GM19372 (cell line): ENCODE measurements at regions not wholly inside any gene's neighbourhood (a gene's known extent, or its start where the extent isn't known, plus 50 kb on each side); places are given as distances from the start of the nearest gene placed in this dataset.
"Not testable (repeated sequence)": the region's sequence is repeated elsewhere in the genome, so short reads cannot be mapped to it uniquely, and the experiment has no call there.

ENCODE experiments used
- ATAC-seq: cut with Tn5 transposase; IDR thresholded peaks from one replicate; pipeline ENCODE4 v1.9.1; 2021; ENCODE audit warnings: mild to moderate bottlenecking, low read depth, moderate library complexity; ENCODE audit not compliant: unreplicated experiment

DNA sequence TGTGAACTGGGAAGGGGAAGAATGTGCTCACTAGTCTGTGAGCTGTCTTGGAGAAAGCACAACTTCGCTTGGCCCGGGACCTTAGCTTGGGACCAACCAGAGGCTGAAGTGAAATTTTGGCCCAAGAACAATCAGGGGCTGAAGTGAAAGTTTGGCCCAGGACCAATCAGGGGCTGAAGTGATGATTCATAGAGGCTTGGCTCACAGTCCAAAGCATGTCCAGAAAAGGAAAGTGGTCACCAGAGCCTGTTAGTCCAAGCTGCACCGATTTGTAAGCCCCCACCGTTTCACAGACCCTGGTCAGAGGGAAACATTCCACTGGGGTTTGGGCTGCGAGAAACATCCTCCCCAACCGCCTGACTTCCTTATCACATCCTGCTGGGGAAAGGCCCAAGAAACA is 763.3 kb downstream of the SPATA31A7 start:
- ATAC-seq, result not testable (repeated sequence)

DNA sequence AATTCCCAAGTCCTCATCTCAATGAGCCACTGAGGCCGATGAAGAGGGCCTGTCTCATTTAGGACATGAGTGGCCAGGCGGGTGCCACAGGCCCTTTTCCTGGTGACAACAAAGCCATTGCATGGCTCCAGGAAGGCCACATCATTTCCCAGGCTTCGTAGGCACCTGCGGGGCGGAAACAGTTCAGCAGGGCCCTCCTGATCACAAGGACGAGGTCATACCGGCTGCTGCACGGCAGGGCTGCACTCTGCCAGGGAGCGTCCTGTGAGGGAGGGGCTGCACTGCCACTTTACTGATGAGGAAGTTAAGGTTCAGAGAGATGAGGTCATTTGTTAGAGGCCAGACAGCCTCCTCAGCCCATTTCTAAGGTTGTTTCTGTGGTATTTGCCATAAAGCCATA is 781.8 kb downstream of the SPATA31A7 start:
- not testable (repeated sequence) for ATAC-seq

DNA sequence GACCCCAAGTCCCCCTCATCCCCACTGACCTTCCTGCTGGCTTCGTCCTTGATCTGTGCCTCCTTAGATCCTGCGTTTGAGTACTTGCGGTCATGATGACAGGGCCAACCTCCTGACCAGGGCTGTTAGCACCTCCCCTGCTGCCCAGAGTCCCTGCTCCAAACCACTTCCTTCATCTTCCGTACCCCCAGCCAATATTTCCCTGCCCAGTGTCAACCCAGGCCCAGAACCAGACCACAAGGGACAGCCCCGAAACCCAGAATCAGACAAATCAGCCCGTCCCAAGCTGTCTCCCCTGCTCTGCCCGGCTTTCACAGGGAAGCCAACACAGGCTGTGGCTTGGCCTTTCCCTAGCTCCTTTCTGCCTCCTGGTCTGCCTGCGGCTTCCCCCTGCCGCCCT is 784.7 kb downstream of the SPATA31A7 start:
- not testable (repeated sequence) for ATAC-seq

DNA sequence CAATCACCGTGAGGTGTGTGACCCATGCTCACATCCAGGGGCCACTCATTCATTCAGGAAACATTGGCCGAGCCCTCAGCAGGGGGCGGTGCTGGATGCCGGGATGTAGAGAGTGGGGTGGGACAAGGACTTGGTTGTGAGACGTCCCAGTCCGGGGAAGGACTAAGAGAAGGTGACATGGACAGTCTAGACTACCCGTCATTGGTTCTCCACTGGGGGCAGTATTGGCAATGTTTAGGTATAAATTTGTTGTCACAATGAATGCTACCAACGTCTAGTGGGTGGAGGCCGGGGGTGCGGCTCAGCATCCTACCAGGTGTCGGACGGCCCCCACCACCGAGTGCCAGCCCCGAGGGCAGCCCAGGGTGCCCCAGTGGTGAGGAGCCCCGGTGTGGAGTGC is 786.5 kb downstream of the SPATA31A7 start:
- not testable (repeated sequence) for ATAC-seq

DNA sequence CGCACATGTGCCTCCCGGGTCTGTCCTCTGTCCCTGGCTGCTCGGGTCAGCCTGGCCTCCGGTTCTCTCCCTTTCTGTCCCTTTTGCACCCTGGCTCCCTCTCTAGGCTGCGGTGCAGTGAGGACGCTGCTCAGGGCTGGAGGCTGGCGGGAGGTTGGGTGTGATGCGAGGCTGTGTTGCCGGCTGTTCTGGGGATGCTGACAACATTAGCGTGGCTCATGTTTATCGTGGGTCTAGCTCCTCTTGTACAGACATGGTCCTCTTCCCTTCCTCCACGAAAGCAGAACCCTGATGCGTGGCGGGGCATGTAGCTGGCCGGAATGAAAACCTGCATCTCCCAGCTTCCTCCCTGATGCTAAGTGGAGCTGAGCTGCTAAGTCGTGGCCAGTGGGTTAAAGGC is 792.9 kb downstream of the SPATA31A7 start:
- not testable (repeated sequence) for ATAC-seq

DNA sequence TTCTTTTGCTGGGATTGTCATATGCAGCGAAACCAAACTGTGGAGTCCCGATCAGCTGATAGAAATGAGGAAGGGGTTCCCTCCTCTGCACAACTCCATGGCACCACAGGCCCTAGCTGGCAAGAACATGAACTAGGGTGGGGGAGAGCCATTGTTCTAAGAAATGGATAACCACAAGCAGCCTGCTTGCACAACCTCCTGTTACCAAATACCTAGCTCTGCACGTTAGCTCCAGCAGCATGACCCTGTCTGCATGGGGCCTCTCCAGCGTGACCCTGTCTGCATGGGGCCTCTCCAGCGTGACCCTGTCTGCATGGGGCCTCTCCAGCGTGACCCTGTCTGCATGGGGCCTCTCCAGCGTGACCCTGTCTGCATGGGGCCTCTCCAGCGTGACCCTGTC is 793.6 kb downstream of the SPATA31A7 start:
- ATAC-seq, result not testable (repeated sequence)

DNA sequence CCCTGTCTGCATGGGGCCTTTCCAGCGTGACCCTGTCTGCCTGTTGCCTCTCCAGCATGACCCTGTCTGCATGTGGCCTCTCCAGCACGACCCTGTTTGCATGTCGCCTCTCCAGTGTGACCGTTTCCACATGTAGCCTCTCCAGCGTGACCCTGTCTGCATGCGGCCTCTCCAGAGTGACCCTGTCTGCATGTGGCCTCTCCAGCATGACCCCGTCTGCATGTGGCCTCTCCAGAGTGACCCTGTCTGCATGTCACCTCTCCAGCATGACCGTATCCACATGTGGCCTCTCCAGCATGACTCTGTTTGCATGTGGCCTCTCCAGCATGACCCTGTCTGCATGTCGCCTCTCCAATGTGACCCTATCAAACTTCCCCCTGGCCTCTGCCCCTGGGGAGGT is 794.1 kb downstream of the SPATA31A7 start:
- ATAC-seq, result not testable (repeated sequence)

DNA sequence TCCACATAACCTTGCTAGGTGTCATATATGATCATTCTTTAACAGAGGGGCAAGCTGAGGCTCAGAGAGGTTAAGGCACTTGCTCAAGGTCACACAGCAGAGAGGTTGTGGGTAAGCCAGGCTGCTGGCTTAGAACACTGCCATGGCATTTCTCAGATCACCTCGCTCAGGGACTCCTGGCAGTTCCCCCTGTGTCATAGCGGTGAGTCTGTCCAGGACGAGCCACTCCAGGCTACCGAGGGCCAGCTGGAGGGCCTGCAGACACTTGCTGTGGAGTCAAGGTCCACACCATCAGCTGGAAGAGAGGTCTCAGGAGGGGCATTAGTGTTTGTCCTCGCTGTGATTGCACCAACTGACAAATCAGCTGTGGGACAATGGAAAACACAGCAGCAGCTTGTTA is 794.7 kb downstream of the SPATA31A7 start:
- not testable (repeated sequence) for ATAC-seq

DNA sequence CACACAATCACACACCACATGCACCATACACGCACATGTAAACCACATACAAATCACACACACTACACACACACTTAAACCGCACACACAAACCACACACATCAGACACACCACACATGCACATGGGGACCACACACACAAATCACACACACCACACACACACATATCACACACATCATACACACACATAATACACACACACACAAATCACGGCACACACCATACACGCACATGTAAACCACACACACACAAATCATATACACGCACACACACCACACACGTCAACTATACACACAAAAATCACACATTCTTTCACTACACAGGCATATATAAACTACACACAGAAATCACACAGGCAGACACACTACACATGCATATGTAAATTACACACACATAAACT is 802.3 kb downstream of the SPATA31A7 start:
- ATAC-seq, result not testable (repeated sequence)

DNA sequence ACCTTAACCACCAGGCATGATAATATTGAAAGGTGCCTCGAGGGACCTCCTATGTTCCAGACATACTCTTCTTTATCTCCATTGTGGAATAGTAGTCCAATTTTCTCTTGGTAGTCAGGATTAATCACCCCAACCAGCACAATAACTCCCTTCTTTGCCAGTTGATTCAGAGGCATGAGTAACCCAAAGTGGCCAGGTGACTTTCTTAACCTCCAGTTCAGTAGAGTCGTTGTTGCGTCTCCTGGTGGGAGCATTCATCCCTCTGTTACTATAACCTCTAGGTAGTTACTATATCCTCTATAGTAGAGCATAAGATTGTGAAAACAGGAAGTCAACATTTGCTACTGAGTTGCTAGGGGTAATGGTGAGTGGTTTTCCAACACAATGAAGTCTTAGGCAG is 842.6 kb downstream of the SPATA31A7 start:
- not testable (repeated sequence) for ATAC-seq

DNA sequence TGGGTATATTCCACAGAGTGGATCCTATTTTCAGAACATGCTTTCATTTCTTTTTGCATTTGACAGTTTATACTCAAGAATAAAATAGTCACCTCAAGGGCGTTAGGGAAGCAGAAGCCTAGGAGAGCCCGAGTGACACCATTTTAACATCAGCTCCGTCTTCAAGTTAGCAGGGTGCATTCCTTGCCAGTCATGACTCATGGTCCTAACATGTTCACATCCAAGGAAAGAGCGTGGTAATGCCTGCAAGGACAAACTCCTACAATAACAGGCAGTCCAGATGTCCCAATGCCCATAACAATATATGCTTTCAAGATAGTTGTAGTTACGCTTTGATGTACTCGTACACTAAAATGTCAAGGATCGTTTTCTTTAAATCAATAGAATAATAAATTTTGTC is 848.4 kb downstream of the SPATA31A7 start:
- not testable (repeated sequence) for ATAC-seq

DNA sequence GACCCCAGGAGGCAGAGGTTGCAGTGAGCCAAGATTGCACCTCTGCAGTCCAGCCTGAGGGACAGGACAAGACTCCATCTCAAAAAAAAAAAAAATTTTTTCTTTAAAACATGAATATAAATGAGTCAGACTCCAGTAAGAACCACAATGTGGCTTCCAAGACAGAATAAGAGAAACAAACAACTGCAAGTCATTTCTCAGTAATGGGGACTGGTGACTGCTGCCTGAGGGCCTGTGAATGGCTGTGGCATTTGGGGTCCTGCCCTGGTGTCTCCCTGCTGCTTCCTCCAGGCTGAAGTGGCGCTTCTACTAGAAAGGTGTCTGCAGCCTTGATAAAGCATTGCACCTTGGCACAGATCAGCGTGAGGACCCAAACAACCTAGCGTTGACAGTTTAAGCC is 868.3 kb downstream of the SPATA31A7 start:
- not testable (repeated sequence) for ATAC-seq

DNA sequence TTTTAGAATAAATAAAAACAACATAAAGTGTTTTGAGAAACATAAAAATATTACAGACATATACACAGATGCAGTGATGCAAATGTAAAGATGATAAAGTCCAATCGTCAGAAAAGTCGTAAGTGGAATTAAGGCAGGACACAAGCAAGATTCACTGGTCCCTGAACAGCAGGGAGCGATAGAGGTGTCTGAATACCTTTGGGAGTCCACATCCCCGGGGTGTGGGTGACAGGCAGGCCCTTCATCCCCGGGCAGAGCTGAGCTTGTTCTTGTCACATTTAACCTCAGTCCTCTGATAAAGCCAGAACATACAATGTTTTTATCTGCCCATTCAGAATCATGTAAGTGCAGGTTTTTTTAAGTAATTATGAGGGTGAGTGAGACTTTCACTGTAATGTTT is 881.2 kb downstream of the SPATA31A7 start:
- ATAC-seq, result not testable (repeated sequence)

DNA sequence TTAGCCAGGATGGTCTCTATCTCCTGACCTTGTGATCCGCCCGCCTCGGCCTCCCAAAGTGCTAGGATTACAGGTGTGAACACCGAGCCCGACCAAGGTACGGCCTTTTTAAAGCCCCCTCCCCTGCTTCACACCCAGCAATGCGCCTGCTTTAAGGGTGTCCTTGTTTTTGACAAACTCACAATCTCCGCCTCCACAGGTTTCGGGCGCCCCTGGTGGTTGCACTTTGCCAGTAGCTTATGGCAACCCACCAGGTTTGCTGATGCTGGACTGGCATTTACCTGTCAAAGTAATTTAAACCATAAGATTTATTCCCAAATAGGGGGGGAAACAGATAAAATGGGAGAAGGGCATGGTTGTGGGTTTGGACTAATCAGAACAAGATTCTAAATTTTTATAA is 883.6 kb downstream of the SPATA31A7 start:
- not testable (repeated sequence) for ATAC-seq

DNA sequence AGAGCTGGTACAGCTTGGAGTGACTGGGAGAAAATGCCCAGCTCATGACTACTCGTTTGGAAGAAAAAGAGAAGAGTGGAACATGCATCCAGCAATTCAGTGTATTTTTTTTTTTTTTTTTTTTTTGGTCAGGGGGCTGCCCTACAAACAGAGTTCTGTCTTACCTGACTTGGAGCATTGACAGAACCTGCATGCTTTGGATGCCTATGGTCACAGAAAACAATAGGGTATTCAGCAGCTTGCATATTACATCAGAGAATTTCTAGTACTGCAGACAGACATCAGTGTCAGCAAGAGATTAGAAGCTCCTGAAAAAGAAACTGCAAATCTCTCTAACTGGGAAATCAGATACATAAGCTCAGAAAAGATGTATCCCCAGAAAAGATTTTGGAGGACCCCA is 894.4 kb downstream of the SPATA31A7 start:
- not testable (repeated sequence) for ATAC-seq

DNA sequence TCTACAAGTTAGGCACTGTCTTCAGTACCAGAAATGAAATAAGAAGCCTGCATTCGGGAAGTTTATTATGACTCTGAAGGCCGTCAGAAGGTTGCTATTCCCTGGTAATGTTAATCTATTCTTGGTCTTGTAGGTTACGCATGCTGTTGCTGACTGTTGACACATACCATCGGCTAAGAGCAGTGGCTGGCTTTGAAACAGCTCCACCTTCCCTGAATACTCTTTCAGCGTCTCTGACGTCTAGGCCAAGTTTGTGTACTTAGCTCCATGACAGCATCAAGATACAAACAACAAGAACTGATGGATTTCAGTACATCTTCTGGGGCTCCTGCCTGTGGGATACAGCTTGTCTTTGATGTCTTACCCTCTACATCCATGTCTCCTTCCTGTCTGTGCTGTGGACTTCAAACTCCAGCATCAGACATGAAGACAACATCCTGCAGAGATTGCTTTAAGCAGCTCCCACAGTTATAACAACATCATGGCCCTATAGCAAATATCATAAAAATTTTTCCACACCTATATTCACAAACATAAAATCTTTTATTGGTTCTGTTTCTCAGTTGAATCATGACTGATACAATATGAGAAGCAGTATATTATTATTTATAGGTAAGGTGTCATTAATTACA is 906.0 kb downstream of the SPATA31A7 start:
- ATAC-seq, result not testable (repeated sequence)

DNA sequence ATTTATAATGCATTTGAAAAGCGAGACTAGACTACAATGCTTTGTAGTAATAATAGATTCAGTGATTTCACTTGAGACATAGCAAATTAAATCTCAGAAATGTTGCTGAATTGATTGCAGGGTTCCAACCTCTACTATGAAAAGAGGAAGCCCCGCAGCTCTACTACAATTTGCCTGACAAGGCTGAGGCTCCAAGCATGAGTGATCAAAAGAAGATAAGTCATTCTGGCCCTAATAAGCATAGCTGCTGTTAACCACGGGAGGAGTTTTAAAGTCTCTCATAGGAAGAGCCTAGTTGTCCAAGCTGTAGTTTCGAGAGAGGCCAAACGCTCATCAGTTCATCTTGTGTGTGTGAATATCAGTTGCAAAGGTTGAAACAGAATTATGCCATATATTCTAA is 920.6 kb downstream of the SPATA31A7 start:
- peak; percentile 51 for ATAC-seq

DNA sequence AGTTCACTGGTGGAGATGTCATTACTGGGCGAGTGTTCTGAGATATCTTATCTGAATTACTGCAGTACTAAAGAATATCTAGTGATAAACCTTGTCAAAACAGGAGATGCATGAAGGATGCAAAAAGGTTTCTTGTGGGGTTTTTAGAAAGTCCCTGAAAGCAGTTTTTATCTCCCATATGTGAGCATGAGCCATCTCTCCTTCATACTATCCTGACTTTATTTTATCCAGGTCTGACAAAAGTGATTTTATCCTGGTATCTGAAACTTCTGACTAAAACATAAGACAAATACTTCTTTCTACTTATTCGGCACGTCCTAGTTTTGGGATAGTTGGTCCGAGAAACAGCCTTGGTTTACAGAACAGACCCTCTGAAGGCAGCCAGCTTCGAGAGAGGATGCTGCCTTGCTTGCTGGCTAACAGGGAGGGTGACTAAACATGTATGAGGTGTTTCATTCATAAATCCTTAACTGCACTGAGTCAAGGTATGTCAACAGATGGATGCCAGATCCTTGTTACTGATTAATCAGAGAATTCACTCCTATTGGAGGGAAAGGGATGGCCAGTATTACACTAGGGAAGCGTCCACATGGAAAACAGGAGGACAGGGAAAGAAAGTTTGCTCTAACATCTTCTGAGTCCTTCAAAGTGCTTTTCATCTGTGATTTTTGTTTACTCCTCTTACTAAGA is 927.3 kb downstream of the SPATA31A7 start:
- ATAC-seq, result not testable (repeated sequence)

DNA sequence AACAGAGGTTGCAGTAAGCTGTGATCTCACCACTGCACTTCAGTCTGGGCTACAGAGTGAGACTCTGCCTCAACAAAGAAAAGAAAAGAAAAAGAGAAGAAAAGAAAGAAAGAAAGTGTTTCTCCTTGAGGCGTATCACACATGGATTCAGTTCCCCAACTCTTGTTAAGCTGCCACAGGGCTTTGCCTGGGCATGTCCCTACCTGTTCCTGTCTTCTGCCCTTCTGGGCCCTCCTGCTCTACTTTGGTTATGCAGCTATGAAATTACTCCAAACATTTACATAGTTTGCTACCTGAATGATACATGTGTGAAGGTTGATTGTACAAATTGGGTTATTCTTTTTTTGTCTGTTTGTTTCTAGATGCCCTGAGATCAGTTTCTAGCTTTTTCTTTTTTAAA is 929.8 kb downstream of the SPATA31A7 start:
- ATAC-seq, result not testable (repeated sequence)

DNA sequence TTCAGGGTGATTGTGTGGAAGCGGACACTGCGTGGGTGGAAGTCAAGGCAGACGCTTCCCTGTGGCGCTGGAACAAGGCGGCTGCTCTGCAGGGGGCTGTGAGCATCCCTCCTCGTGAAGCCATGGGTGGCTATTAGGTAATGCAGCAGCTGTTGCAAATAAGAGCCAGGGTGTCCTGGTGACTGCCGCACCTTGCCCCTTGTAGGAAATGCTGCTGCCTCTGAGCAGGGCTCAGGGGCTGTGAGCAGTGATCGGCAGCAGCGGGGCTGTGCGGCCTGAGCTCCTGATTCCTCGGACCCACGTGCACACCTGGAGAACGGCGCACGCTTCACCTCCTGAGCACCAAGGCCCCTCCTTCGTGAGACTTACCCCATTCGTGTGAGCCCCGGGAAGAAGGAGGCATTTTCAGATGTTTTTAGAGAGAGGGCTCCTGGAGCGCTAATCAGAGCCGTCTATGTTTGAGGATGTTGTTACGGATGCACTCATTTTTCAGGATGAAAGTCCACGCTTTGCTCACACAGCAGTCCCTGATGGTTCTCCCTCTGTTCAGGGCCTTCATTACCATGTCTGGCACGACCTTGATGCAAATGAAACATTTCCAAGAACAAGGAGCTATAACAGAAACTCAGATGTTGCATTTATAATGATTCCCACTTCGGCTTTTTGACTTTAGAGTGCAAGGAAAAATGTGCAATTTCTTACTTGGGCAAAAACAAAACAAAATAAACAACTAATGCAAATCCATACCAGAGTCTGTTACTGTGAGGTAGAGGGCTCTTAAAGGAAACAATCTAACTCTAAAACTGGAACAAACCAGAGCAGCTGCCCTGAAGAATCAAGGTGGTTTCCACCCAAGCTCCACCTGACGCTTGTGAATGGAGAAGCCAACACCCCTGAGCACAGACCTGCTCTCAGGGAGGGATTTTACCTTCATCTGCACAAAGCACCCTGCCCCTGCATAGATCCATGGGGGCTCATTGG is 936.1 kb downstream of the SPATA31A7 start:
- ATAC-seq, result not testable (repeated sequence)

DNA sequence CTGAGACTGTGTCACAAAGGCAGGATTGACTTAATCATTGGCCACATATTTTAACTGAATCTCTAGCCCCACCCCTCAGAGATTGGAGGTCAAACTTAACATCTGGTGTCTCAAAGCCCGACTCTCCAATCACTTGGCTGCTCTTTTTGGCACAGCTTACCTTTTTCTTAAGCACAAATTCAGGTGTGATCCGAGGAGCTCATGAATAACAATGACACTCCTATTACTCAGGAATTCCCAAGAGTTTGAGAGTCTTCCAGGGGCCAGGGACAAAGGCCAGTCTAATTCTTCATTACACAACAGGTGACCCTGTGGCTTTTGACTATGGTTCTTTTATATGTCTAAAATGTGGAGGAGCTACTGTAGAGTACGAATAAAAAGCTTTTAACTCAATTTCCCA is 945.2 kb downstream of the SPATA31A7 start:
- ATAC-seq, result not testable (repeated sequence)
